Fibroblast of skin of left biceps (primary cell): ENCODE measurements at regions not wholly inside any gene's neighbourhood (a gene's known extent, or its start where the extent isn't known, plus 50 kb on each side); places are given as distances from the start of the nearest gene placed in this dataset.
"Not testable (repeated sequence)": the region's sequence is repeated elsewhere in the genome, so short reads cannot be mapped to it uniquely, and the experiment has no call there.

Source experiments
- DNase-seq, 2 experiments: peaks; one replicate each; pipeline ENCODE4 v3.0.0-alpha.2; 2013; ENCODE audit warnings: low read depth in 2 of 2

DNA sequence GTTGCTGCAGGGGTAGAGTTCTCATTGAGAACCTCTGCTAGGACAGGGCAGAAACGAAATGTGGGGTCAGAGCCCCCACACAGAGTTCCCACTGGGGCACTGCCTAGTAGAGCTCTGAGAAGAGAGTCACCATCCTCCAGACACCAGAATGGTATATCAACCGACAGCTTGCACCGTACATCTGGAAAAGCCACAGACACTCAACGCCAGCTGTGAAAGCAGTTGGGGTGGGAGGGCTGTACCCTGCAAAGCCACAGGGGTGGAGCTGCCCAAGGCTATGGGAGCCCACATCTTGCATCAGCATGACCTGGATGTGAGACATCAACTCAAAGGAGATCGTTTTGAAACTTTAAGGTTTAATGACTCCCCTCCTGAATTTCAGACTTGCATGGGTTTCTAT is 284.0 kb upstream of the DEPDC1 start:
- no peak for DNase-seq

DNA sequence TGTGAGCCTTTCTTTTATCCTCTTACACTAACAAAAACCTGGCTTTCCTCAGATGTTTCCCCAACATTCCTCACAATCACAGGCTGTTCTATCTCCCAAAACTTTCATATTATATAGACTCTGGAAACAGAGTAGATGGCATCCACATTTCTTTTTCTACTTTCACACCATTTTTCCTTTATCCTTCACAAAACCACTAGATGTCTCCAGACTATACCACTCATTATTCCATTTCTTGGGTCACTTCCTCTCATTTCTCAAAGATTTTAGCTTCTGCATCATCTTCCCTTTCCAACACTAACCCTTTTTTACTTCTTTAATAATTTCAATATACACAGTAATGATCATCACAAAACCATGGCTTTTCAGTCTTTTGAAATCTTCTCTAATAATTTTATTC is 286.0 kb upstream of the DEPDC1 start:
- no peak for DNase-seq

DNA sequence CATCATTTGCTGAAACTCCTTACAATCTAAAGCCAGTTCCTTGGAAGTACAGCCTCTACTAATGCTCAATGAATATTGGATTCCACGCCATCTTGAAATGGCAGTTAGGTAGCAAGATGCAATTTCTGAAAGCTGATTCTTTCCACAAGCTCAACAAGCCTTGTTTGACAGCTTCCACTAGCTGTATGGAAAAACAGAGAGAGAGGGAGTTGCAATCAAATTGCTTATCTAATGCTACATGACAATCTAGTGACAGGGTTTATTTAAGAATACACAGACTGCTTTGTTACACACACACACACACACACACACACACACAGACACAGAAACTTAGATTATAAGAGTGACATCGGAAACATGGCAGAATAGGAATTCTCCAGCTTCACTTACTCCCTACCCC is 288.4 kb upstream of the DEPDC1 start:
- DNase-seq, result no peak

DNA sequence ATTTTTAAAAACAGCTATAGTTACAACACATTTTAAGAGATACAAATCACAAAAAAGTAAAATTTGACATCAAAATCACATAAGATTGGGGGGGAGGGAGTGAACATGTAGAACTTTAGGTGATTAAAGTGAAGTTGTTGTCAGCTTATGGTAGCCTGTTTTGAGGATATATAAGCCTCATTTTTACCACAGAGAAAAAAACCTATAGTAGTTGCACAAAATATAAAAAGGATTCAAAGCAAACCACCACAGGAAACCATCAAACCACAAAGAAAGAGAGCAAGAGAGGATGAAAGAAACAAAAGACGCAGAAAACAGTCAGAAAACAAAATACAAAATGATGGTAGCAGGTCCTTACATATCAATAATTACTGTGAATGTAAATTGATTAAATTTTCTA is 291.9 kb upstream of the DEPDC1 start:
- no peak for DNase-seq

DNA sequence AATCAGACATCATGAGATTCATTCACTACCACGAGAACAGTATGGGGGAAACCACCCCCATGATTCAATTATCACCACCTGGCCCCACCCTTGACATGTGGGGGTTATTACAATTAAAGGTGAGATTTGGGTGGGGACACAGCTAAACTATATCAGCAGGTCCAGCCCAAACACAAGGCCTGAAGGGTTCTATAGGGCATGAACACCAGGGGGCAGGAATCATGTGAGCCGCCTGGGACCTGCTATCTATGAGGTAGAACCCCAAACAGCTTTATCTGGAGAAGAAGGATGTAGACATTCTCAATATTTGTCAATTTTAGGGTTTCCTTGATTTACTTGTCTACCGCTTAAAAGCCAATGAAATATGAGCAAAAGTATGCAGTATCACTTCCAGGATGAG is 294.9 kb upstream of the DEPDC1 start:
- no peak for DNase-seq

DNA sequence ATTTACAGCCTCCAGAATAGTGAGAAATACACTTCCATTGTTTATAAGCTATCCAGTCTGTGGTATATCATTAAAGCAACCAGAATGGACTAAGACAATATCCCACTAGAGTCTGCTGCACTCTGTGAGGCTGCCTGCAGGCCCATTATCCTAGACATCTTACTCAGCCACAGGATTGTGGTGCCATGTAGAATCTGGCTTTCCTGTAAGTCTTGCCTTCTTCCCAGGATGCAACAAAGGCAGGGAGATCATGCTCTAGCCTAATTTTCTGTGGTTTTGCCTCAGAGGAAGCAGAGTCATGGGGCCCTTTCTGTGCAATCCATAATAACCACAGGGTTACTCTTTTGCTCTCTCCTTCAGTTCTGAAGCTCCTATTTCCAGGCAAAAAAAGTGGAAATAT is 299.1 kb upstream of the DEPDC1 start:
- DNase-seq, result no peak

DNA sequence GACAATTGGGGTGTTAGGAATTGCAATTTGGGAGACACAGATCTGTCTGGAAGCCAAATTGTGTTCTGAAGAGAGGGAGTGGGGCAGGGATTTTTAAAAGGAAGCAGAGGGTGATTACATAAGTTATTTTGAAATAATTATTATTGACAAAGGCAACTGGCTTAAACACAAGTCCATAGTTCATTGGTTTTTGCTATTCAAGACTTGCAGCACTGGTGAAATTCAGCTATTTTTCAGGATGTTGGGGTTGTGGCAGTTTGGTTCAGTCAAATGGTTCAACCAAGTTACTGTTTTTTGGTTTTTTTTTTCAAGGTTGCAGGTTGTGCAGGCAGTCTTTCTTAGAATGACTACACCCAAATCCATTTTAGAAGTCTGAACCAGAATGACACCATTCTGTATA is 300.0 kb upstream of the DEPDC1 start:
- no peak for DNase-seq

DNA sequence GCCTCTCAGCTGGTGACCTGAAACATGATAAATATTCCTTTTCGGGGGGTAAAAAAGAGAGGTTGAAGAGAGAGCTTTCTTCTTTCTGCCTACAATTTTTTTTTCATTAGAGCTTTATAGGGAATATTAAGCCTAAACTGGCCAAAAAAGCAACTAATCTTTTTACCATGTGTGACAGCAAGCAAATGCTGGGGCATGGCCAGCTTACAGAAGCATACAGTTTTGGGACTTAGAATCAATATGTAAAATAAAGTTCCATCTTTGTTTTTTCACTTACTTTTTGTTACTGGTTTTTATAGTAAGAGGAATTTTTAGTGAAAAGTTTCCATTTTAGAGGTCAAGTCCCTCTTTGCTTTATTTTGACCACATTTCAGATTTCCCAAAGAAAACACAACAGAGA is 301.2 kb upstream of the DEPDC1 start:
- DNase-seq, result no peak

DNA sequence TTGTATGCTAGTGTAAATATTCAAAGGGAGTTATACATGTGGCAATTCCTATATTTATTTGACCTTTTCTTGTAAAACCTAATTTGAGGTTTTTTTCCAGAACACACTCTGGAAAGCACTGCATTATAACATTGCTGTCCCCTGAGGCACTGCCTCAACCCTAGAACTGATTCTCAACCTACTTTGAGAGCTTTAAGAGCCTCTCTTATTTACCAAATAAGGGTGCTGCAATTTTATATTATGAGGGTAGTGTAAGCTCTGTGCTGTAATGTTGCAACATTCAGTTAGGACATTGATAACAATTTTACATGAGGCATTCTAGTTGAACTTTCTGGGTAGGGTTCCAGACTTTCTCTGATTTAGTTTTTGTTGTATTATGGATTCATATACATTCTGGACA is 302.2 kb upstream of the DEPDC1 start:
- no peak for DNase-seq

DNA sequence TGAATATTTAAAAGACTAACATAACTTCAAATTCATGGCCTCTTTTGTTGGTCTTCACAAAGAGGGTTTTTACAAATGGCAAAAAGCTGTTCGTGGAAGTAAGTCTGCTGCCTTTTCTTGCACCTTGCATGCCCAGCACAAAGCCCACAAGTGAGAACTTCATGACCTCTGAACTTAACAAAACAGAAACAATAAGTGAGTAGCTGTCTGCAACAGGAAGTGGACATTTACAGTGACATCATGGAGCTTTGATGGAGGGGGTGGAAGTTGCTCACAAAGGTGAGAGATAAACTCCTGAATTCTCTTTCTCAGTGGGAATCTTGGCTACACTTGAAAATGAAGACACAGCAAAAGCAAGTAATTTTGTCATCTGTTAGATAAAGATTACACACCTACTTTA is 303.3 kb upstream of the DEPDC1 start:
- DNase-seq, result no peak

DNA sequence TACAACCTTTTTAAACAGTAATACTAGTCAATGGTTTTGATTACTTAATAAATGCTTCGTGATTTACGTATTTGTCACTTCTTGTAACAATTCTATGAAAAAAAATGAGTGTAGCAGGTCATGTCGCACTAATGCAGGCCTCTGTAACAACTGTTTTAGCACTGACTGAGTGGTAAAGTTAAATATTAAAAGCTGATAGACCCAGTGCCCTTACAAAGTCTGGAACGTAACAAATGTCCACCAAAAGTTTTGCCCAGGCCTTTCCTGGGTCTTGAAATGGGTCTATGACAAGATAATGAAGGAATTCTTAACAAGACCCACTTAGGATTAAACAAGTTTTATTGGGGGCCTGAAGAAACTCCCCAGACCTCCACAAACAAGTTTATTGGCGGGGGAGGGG is 304.6 kb upstream of the DEPDC1 start:
- DNase-seq, result no peak

DNA sequence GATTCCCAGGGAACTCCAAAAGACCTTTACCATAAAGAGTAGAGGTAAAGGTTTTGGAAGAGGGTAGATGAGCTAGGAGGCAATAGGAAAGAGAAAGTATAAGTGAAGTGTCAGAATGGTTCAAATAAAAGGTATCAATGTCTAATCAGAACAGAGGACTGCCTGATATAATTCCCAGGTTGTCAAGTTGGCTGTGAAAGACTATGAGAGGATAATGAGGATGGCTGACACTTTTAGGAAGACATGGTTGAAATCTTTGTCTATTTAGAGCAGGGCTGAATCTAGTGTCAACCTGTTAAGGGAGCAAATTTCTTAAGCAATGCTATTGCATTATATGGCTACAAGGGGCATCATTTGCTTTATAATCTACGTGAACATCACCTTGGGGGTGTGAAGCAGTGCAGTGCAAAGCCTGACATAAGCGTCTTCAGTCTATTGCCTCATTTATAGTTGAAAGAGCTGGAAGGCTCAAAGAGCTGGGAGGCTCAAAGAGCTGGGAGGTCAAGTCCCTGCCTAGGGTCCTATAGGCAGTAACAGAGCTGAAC is 308.3 kb upstream of the DEPDC1 start:
- no peak for DNase-seq

DNA sequence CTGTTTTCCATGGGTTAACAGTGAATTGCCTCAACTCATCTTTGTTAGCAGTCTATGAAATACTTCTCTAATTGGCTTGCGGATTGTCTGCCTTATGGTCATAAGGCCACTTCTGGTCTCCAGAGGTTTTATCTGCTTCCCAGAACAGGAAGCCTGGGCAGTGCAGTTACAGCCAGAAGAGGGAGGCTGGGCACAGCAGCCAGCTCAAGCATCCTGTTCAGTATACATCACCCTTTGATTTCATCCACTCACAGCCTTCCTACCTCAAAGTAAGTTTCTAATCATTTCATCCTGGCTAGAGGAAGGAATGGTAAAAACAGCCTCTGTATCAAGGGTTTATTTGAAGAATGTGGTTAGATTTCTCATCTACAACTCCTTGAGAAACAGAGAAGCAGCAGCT is 311.5 kb upstream of the DEPDC1 start:
- no peak for DNase-seq

DNA sequence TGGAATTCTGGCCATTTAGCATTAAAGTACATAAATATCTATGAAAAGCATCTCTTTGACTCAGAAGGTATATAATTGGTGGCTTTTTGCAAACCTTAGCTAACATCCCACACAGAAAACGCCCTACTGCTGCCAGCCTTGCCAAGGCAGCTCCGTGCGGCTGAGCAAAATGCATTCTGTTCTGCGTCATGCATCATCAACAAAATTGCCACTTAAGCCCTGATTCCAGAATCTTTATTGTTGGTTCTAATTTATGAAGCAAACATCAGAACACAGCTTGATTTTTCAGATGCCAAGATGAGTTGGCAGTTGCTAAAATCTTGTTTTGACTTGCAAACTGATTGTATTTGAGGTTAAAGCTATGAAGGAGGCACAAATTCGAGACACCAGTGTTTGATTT is 314.9 kb upstream of the DEPDC1 start:
- no peak for DNase-seq

DNA sequence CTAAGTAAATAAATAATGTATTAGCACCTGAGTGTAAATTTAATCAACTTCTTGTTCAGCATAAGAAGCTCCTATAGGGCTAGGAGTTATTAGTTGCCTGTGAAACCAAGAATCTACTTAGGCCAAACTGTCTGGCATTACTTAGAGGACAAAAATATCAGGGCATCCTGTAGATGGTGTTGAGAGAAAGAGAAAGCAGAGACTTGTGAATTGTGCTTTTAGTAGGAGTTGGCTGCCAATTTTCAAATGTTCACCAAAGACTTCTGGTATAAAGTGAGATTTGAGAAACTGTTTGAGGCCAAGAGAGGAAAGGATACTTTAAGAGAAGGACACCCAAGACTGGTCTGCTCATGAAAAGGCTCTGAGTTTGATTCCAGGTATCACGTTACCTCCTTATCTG is 315.5 kb upstream of the DEPDC1 start:
- no peak for DNase-seq

DNA sequence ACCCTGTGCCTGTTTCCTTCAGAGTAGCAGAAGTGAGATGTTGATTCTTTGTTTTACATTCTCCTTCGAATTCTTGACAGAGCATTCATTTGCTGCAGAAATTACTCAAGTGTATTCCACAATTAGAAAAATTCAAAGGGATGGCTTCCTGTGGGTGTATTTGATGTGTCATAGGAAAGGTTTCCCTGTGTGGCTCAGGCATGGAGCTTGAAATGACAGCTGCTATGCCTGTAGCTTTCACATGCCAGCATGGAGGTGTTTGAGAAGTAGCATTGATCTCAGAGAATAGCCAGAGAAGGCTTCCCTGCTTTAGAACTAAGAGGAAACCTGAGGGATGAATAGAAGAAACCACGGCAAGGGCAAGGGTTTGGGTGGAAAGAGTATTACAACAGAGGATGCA is 317.2 kb upstream of the DEPDC1 start:
- DNase-seq, result no peak

DNA sequence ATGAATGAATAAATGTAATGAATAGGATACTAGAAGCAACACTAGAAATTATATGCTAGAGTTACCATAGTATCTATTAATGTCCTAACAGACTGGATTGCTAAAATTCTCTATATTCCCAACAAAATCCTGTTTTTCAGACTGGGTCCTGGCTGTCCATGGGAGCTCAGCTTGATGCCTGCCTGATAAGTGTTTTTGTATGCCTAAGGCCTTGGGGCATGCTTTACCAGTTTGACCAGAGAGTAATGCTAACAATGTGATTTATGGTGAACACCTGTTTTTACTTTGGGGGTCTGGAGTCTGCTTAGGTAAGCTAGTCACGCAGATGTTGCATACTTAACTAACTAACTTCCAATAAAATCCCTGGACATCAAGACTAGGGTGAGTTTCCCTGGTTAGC is 318.8 kb upstream of the DEPDC1 start:
- no peak for DNase-seq

DNA sequence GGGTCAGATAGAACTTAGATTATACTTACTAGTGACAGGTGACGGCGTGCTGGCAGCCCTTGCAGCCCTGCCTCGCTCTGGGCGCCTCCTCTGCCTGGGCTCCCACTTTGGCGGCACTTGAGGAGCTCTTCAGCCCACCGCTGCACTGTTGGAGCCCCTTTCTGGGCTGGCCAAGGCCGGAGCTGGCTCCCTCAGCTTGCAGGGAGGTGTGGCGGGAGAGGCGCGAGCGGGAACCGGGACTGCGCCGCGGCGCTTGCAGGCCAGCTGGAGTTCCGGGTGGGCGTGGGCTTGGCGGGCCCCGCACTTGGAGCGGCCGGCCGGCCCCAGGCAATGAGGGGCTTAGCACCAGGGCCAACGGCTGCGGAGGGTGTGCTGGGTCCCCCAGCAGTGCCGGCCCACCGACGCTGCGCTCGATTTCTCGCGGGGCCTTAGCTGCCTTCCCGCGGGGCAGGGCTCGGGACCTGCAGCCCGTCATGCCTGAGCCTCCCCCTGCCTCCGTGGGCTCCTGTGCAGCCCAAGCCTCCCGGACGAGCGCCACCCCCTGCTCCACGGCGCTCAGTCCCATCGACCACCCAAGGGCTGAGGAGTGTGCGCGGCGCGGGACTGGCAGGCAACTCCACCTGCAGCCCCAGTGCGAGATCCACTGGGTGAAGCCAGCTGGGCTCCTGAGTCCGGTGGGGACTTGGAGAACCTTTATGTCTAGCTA is 320.8 kb upstream of the DEPDC1 start:
- not testable (repeated sequence) for DNase-seq

DNA sequence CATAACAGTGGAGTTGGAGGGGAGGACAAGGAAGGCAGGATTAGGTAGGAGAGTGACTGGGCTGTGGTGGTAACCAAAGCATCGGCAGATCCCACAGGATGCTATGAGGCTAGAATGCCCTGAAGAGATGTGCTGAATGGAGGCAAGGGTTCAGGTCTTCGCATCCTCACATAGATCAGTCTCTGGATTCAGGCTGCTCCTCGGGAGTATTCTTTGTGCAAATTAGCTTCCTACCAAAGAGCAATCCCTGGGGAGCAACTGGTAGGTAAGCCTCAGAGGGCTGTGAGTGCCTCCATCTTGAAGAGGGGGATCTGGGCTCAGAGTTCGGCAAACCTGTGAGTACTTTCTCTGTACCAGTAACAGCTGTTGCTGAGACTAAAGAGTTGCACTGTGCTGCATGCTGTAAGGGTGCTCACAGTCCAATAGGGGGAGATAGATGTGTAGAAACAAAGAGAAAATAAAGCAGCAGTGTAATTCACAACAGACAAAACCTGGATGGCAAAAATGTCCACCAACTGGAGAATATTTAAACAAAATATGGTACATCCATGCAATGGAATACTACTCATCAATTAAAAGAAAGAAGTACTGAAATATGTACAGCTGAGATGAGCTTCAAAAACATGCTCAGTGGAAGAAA is 322.4 kb upstream of the DEPDC1 start:
- DNase-seq, result no peak

DNA sequence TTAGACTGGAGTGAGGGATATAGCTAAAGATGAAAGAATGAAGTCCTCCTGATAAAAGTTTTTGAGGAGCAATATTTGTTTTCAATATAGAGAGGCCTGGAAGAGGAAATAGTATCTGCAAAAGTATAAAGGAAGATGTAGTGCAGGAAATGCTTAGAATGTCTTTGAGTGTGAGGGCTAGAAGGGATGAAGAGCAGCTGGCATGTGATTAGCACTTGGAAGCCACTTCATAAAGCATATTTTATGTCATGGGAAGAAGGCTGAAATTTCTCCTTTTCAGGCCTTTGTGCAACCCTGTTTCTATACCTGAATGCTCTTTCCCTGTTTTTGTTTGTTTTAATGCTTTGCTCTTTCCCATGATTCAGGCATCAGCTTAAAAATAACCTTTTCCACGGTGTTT is 323.3 kb upstream of the DEPDC1 start:
- no peak for DNase-seq

DNA sequence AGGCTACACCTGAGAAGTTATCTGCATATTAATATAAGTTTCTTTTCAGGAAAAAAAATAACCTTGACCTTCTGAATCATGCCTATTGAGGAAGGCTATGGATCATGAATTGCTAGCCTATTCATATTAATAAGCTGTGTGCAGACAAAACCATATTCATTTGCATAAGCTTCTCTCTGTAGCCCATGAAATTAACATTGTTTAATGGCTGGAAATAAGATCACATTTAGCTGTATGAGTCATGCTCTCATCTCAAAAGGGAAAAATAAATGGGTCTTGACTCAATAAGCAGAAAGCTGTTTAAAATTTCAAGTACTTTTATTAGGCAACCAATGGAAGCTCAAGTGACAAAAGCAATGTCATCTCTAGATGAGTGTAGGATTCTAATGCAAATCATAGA is 330.0 kb upstream of the DEPDC1 start:
- DNase-seq, result no peak

DNA sequence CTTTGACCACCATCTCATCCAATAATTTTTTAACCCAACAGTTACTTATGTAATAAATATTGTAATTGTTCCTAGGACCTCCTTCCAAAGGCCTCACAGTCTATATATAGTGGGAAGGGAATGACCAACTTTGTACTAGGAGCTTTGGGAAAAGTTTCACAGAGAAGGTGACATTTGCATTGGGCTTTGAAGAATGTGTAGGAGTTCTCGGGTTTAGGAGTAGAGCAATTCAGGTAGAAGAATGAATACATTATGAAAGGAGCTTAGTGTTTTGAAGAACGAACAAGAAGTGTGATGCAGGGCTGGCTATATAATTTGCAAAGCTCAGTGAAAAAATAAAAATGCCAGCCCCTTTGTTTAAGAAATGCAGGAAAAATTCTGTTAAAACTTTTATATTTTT is 330.4 kb upstream of the DEPDC1 start:
- DNase-seq, result no peak

DNA sequence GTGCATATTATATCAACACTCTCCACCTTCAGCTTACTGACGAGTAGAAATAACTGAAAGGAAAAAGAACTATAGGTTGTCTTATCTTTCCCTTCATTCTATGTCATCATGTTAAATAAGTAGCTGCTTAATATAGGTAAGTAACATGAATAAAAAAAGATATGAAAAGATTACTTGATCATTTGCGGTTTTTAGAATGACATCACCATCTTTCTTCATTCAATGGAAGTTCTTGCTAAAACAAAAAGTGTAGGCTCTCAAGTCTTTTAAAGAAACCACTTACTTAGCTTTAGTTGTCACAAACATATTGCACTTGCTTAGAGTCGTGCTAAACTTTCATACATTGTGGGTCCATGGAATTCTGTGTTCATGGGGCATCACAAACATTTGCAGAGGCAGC is 331.1 kb upstream of the DEPDC1 start:
- DNase-seq, result no peak

DNA sequence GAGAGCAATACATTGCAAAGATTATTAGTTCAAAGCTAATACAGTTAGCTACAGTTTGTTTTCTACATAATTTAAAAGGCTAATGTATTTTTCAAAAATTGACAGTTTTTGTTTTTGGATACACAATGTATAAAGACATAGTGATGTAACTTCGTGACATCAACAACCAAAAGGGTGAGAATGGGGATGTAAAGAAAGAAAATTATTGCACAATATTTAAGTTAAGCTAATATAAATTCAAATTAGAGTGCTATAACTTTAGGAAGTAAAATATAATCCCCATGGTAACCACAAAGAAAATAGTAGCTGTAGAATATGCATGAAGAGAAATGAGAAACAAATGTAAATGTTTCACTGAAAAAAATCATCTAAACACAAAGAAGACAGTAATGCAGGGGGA is 334.4 kb upstream of the DEPDC1 start:
- no peak for DNase-seq
